ENCODE measurements at regions not wholly inside any gene's neighbourhood (a gene's known extent, or its start where the extent isn't known, plus 50 kb on each side); places are given as distances from the start of the nearest gene placed in this dataset.

GRCh38 chr11:38136887-38137286 is 1538.9 kb upstream of the RAG2 start:
- TF ChIP-seq, protein P1, sequence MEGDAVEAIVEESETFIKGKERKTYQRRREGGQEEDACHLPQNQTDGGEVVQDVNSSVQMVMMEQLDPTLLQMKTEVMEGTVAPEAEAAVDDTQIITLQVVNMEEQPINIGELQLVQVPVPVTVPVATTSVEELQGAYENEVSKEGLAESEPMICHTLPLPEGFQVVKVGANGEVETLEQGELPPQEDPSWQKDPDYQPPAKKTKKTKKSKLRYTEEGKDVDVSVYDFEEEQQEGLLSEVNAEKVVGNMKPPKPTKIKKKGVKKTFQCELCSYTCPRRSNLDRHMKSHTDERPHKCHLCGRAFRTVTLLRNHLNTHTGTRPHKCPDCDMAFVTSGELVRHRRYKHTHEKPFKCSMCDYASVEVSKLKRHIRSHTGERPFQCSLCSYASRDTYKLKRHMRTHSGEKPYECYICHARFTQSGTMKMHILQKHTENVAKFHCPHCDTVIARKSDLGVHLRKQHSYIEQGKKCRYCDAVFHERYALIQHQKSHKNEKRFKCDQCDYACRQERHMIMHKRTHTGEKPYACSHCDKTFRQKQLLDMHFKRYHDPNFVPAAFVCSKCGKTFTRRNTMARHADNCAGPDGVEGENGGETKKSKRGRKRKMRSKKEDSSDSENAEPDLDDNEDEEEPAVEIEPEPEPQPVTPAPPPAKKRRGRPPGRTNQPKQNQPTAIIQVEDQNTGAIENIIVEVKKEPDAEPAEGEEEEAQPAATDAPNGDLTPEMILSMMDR (IDR thresholded peaks at IDR 0.05): no peak
- no peak for TF ChIP-seq EP300 (IDR thresholded peaks at IDR 0.05)

All from ovary (tissue), 3 donors.